CD4-positive, alpha-beta T cell (primary cell): ENCODE measurements at regions not wholly inside any gene's neighbourhood (a gene's known extent, or its start where the extent isn't known, plus 50 kb on each side); places are given as distances from the start of the nearest gene placed in this dataset.

ENCODE experiments used
- ATAC-seq: fragments of 200-7000 bp; cut with Tn5 transposase; one replicate; pipeline ENCODE4 v1.10.0; 2022; ENCODE audit warnings: mild to moderate bottlenecking; ENCODE audit not compliant: poor library complexity
- CTCF ChIA-PET: fragments of 350-600 bp; sonication (Branson Sonifier 250); formaldehyde crosslinking; loops from one replicate; lab custom pipeline; 2021; ENCODE audit warnings: antibody characterized with exemption, inconsistent platforms; lab: Charles Lee
- POLR2A ChIA-PET: fragments of 350-600 bp; sonication (Branson Sonifier 250); formaldehyde crosslinking; loops from one replicate; lab custom pipeline; 2021; ENCODE audit warnings: antibody characterized with exemption, inconsistent platforms; lab: Charles Lee
- DNase-seq, 14 experiments: peaks; one replicate each; pipeline ENCODE4 v3.0.0-alpha.2; 2013 to 2020; ENCODE audit warnings: mixed read lengths in 2 of 14
- H3K27ac ChIP-seq, 2 donors: one replicate each; pipeline versions ENCODE4 v1.5.1 to v1.7.0; 2013; ENCODE audit warnings: low read length in 2 of 2, low read depth in 1 of 2, mild to moderate bottlenecking in 1 of 2
- H3K27me3 ChIP-seq, 2 experiments: 1 replicate in 1 of 2; 2 replicates in 1 of 2; pipeline versions ENCODE4 v1.6.1 to v1.7.0; 2013; ENCODE audit warnings: low read length in 2 of 2, control low read depth in 1 of 2, mild to moderate bottlenecking in 1 of 2, moderate library complexity in 1 of 2; ENCODE audit not compliant: insufficient read depth in 2 of 2, control insufficient read depth in 1 of 2
- H3K36me3 ChIP-seq: one replicate; pipeline ENCODE4 v1.6.1; 2013; ENCODE audit warnings: low read length, control low read depth; ENCODE audit not compliant: insufficient read depth
- H3K4me1 ChIP-seq: one replicate; pipeline ENCODE4 v1.6.1; 2013; ENCODE audit warnings: low read length, control low read depth; ENCODE audit not compliant: insufficient read depth
- H3K4me3 ChIP-seq: one replicate; pipeline ENCODE4 v1.5.1; 2013; ENCODE audit warnings: mild to moderate bottlenecking, low read length, moderate library complexity
- H3K9me3 ChIP-seq, 2 experiments: 1 replicate in 1 of 2; 2 replicates in 1 of 2; pipeline versions ENCODE4 v1.6.1 to v1.7.0; 2013; ENCODE audit warnings: low read length in 2 of 2, mild to moderate bottlenecking in 2 of 2, control low read depth in 1 of 2, moderate library complexity in 1 of 2; ENCODE audit not compliant: control insufficient read depth in 1 of 2, insufficient read depth in 1 of 2
- H3K27ac Mint-ChIP-seq: one replicate; pipeline ENCODE4 v1.8.0; 2020; ENCODE audit warnings: mixed read lengths
- H3K27me3 Mint-ChIP-seq: one replicate; pipeline ENCODE4 v1.8.0; 2021; ENCODE audit warnings: mixed read lengths
- H3K36me3 Mint-ChIP-seq: one replicate; pipeline ENCODE4 v1.8.0; 2021; ENCODE audit warnings: low read depth, mixed read lengths
- H3K4me1 Mint-ChIP-seq: one replicate; pipeline ENCODE4 v1.8.0; 2021; ENCODE audit warnings: low read depth, mixed read lengths
- H3K4me3 Mint-ChIP-seq: one replicate; pipeline ENCODE4 v1.8.0; 2020; ENCODE audit warnings: mild to moderate bottlenecking, mixed read lengths
- H3K9me3 Mint-ChIP-seq: one replicate; pipeline ENCODE4 v1.8.0; 2020; ENCODE audit warnings: mixed read lengths
- CTCF ChIP-seq: fragments of 200-600 bp; IDR thresholded peaks from one replicate; pipeline ENCODE4 v1.8.0; 2022; ENCODE audit warnings: antibody characterized with exemption, mild to moderate bottlenecking
- intact Hi-C, 2 experiments: fragments of 100-400 bp; cut with DNase I in 1 of 2; cut with micrococcal nuclease in 1 of 2; formaldehyde crosslinking; loops; one replicate each; pipeline versions ENCODE4 v1.15.1 to v1.9.0; 2023 to 2025; cut with DNase I, micrococcal nuclease

DNA sequence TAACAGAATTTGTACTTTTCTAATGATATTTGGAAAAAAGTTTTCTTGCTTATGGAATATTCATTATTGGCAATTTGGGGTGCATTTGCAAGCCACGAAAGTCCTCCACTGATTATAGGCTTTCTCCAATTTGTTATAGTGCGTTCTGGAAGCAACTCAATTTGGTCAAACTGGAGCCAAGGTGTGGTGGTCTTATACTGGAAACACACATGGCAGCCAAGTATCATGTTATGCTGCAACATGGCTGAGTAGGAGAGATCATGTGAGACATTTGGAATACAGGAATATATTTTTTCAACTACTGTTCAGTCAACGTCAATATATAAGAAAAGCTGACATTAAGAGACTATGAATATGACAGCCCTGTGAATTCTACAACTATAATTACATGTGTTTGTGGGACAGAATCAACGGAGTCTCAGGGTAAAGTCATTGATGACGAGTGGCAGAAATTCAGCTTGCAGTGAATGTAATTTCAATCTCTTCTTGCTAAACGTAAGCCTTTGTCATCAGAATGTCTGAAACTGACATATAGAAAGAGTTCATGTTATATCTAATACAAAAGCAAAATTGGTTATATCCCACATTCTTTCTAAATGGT, 83.8 kb upstream of the FIBIN start:
- Histone ChIP-seq H3K27me3 (no peaks in the 10 kb centered on the region), H3K4me1 (no peaks in the 10 kb centered on the region), H3K9me3 (no peaks in the 10 kb centered on the region), H3K27ac (no peak overlapping the region), H3K4me3 (no peak overlapping the region), H3K36me3 (no peaks in the 10 kb centered on the region)
- Mint-ChIP-seq H3K4me1 (no peaks in the 10 kb centered on the region), H3K9me3 (peaks cover 6% of the 10 kb centered on the region), H3K4me3 (no peak overlapping the region), H3K36me3 (no peaks in the 10 kb centered on the region), H3K27me3 (no peaks in the 10 kb centered on the region), H3K27ac (no peak overlapping the region)
- ChIA-PET POLR2A (no interaction called here), CTCF (no interaction called here)
- intact Hi-C loops: no loop called here
- TF ChIP-seq CTCF: no peak
- no peak for DNase-seq
- no peak for ATAC-seq

- H3K9me3 ChIP-seq: peaks cover 0 to 4% of the 10 kb centered on the region in 2 experiments
These were observed 78.9 kb upstream of the FIBIN start for GRCh38 chr11:26914968-26915367.

GRCh38 chr11:26916805-26917204, 77.1 kb upstream of the FIBIN start:
- intact Hi-C loops: no loop called here
- no peak for TF ChIP-seq CTCF
- H3K9me3 ChIP-seq: peaks cover 0 to 6% of the 10 kb centered on the region in 2 experiments
- ATAC-seq (no peak), DNase-seq (no peak)
- no peaks in the 10 kb centered on the region for H3K36me3 ChIP-seq
- Mint-ChIP-seq H3K4me1 (no peaks in the 10 kb centered on the region), H3K4me3 (no peak overlapping the region), H3K27me3 (no peaks in the 10 kb centered on the region), H3K27ac (no peak overlapping the region), H3K9me3 (peaks cover 6% of the 10 kb centered on the region), H3K36me3 (no peaks in the 10 kb centered on the region)
- ChIA-PET POLR2A (no interaction called here), CTCF (no interaction called here)
- H3K4me1 ChIP-seq: no peaks in the 10 kb centered on the region
- no peak overlapping the region for H3K4me3 ChIP-seq
- no peaks in the 10 kb centered on the region for H3K27me3 ChIP-seq
- no peak overlapping the region for H3K27ac ChIP-seq

More at GRCh38 chr11:26914968-26915367, 78.9 kb upstream of the FIBIN start:
- Histone ChIP-seq H3K36me3 (no peaks in the 10 kb centered on the region), H3K27me3 (no peaks in the 10 kb centered on the region), H3K4me1 (no peaks in the 10 kb centered on the region), H3K27ac (no peak overlapping the region), H3K4me3 (no peak overlapping the region)
- no peak overlapping the region for H3K27ac Mint-ChIP-seq
- H3K4me3 Mint-ChIP-seq: no peak overlapping the region
- H3K9me3 Mint-ChIP-seq: peaks cover 6% of the 10 kb centered on the region
- no peaks in the 10 kb centered on the region for H3K4me1 Mint-ChIP-seq
- intact Hi-C loops: no loop called here
- no peak for DNase-seq
- H3K27me3 Mint-ChIP-seq: no peaks in the 10 kb centered on the region
- no peak for TF ChIP-seq CTCF
- POLR2A ChIA-PET: no interaction called here
- H3K36me3 Mint-ChIP-seq: no peaks in the 10 kb centered on the region
- no peak for ATAC-seq
- CTCF ChIA-PET: no interaction called here
